Liver (tissue), 8 donors: ENCODE measurements at regions not wholly inside any gene's neighbourhood (a gene's known extent, or its start where the extent isn't known, plus 50 kb on each side); places are given as distances from the start of the nearest gene placed in this dataset.

ENCODE experiments used
- DNase-seq: peaks from one replicate; pipeline ENCODE4 v3.0.0-alpha.2; 2017; ENCODE audit warnings: low spot score
- H3K27ac ChIP-seq, 2 donors: one replicate each; pipeline ENCODE4 v1.7.0; 2013; ENCODE audit warnings: inconsistent platforms in 2 of 2, low read length in 2 of 2, control low read depth in 1 of 2, low read depth in 1 of 2, mild to moderate bottlenecking in 1 of 2
- H3K27me3 ChIP-seq, 4 donors: one replicate each; pipeline versions ENCODE4 v1.6.1 to v1.7.0; 2013; ENCODE audit warnings: low read length in 3 of 4, inconsistent platforms in 1 of 4, mild to moderate bottlenecking in 1 of 4, moderate library complexity in 1 of 4; ENCODE audit not compliant: control insufficient read depth in 4 of 4, insufficient read depth in 4 of 4
- H3K36me3 ChIP-seq, 4 donors: one replicate each; pipeline versions ENCODE4 v1.6.1 to v1.7.0; 2013; ENCODE audit warnings: low read length in 3 of 4, mild to moderate bottlenecking in 3 of 4, low read depth in 1 of 4, moderate library complexity in 1 of 4; ENCODE audit not compliant: control insufficient read depth in 4 of 4, insufficient read depth in 3 of 4
- H3K4me1 ChIP-seq, 4 donors: one replicate each; pipeline versions ENCODE4 v1.6.1 to v1.7.0; 2013; ENCODE audit warnings: low read length in 3 of 4, mild to moderate bottlenecking in 3 of 4, moderate library complexity in 1 of 4; ENCODE audit not compliant: control insufficient read depth in 4 of 4, insufficient read depth in 4 of 4
- H3K4me3 ChIP-seq, 3 donors: one replicate each; pipeline versions ENCODE4 v1.6.1 to v1.7.0; 2013; ENCODE audit warnings: low read length in 3 of 3, control low read depth in 1 of 3, low read depth in 1 of 3, mild to moderate bottlenecking in 1 of 3
- H3K9ac ChIP-seq, 2 donors: one replicate each; pipeline ENCODE4 v1.7.0; 2013; ENCODE audit warnings: low read length in 2 of 2, mild to moderate bottlenecking in 2 of 2, moderate library complexity in 2 of 2, control low read depth in 1 of 2, low read depth in 1 of 2
- H3K9me3 ChIP-seq, 4 donors: one replicate each; pipeline versions ENCODE4 v1.6.1 to v1.7.0; 2013; ENCODE audit warnings: low read length in 3 of 4; ENCODE audit not compliant: control insufficient read depth in 4 of 4
- ATF3 ChIP-seq: IDR thresholded peaks from 2 replicates; pipeline ENCODE4 v1.6.1; 2016; ENCODE audit warnings: antibody characterized with exemption
- CTCF ChIP-seq: fragments of 150-350 bp; IDR thresholded peaks from 2 replicates; pipeline ENCODE4 v1.5.1; 2017; ENCODE audit warnings: improper control_type of control experiment, low read depth, low read length; ENCODE audit not compliant: missing input control
- FOXA2 ChIP-seq: IDR thresholded peaks from 2 replicates; pipeline ENCODE4 v1.6.1; 2016; ENCODE audit warnings: antibody characterized with exemption
- GABPA ChIP-seq, 2 donors: IDR thresholded peaks in 1 of 2; conservative IDR thresholded peaks in 1 of 2; 2 replicates each; pipeline ENCODE4 v1.6.1; 2016; ENCODE audit warnings: antibody characterized with exemption in 2 of 2, mild to moderate bottlenecking in 1 of 2, moderate library complexity in 1 of 2
- HNF4A ChIP-seq, 2 donors: conservative IDR thresholded peaks; 2 replicates each; pipeline ENCODE4 v1.6.1; 2016; ENCODE audit warnings: antibody characterized with exemption in 2 of 2, mild to moderate bottlenecking in 2 of 2
- HNF4G ChIP-seq: IDR thresholded peaks from 2 replicates; pipeline ENCODE4 v1.6.1; 2016; ENCODE audit warnings: antibody characterized with exemption
- NR2F2 ChIP-seq: IDR thresholded peaks from 2 replicates; pipeline ENCODE4 v1.6.1; 2016; ENCODE audit warnings: antibody characterized with exemption
- RAD21 ChIP-seq, 2 donors: IDR thresholded peaks; 2 replicates each; pipeline ENCODE4 v1.6.1; 2016; ENCODE audit warnings: antibody characterized with exemption in 2 of 2, mild to moderate bottlenecking in 2 of 2
- REST ChIP-seq: IDR thresholded peaks from 2 replicates; pipeline ENCODE4 v1.6.1; 2016; ENCODE audit warnings: antibody characterized with exemption, mild to moderate bottlenecking
- RXRA ChIP-seq, 2 donors: IDR thresholded peaks; 2 replicates each; pipeline ENCODE4 v1.6.1; 2017 to 2018; ENCODE audit warnings: antibody characterized with exemption in 2 of 2, mild to moderate bottlenecking in 1 of 2
- YY1 ChIP-seq: IDR thresholded peaks from 2 replicates; pipeline ENCODE4 v1.6.1; 2016; ENCODE audit warnings: antibody characterized with exemption, mild to moderate bottlenecking
- ZBTB33 ChIP-seq: IDR thresholded peaks from 2 replicates; pipeline ENCODE4 v1.6.1; 2016; ENCODE audit warnings: antibody characterized with exemption
- WGBS: extraction: QIAGEN DNeasy Blood & Tissue Kit; methylation state at CpG from one replicate; pipeline ENCODE4 v1.1.7; 2013; 5-methylcytosine and 5-hydroxymethylcytosine counted together
- donor health status: healthy.
- donor health status: healthy.
- donor health status: healthy.
- donor health status: healthy.
- donor health status: healthy.

- no peak for TF ChIP-seq GABPA (IDR thresholded peaks at IDR 0.05 in 1 of 2, conservative IDR thresholded peaks at IDR 0.05 in 1 of 2)
- TF ChIP-seq NR2F2, result no peak
Observed at GRCh38 chr2:4585057-4585635, 881.8 kb downstream of the DCDC2C start (continued).

GRCh38 chr2:4588606-4589005 lies 885.2 kb downstream of the DCDC2C start:
- no peaks in the 10 kb centered on the region for H3K4me1 ChIP-seq
- H3K36me3 ChIP-seq, result no peaks in the 10 kb centered on the region
- no peak overlapping the region for H3K27ac ChIP-seq
- no peak for DNase-seq
- 59% methylated on average over 2 of the region's 2 CpGs for WGBS
- H3K27me3 ChIP-seq, result no peaks in the 10 kb centered on the region
- H3K9ac ChIP-seq, result no peak overlapping the region
- TF ChIP-seq ATF3 (no peak), YY1 (no peak), ZBTB33 (no peak), HNF4G (no peak), CTCF (no peak), REST (no peak)
- no peak overlapping the region for H3K4me3 ChIP-seq
- no peaks in the 10 kb centered on the region for H3K9me3 ChIP-seq

GRCh38 chr2:4591261-4591660 lies 887.9 kb downstream of the DCDC2C start:
- no peaks in the 10 kb centered on the region for H3K27me3 ChIP-seq
- 67% methylated on average over 7 of the region's 7 CpGs for WGBS
- TF ChIP-seq RAD21 (IDR thresholded peaks at IDR 0.05) (no peak), FOXA2 (no peak), CTCF (no peak), RXRA (IDR thresholded peaks at IDR 0.05) (no peak), HNF4A (conservative IDR thresholded peaks at IDR 0.05) (no peak)

More at GRCh38 chr2:4591261-4591660, 887.9 kb downstream of the DCDC2C start:
- Histone ChIP-seq H3K9me3 (no peaks in the 10 kb centered on the region), H3K4me1 (no peaks in the 10 kb centered on the region), H3K4me3 (no peak overlapping the region), H3K36me3 (no peaks in the 10 kb centered on the region), H3K27ac (no peak overlapping the region), H3K9ac (no peak overlapping the region)
- DNase-seq, result no peak
